ENCODE measurements at regions not wholly inside any gene's neighbourhood (a gene's known extent, or its start where the extent isn't known, plus 50 kb on each side); places are given as distances from the start of the nearest gene placed in this dataset.

GRCh38 chr1:42096554-42096953 lies 56.7 kb upstream of the GUCA2B start:
- in situ Hi-C loops (cut with HindIII; ENCODE audit: low pct_unique_long_range_greater_than_20kb, low sequenced_read_pairs) = no loop called here
- DNase-seq (ENCODE audit: low read depth, low spot score) = no peak

- in situ Hi-C loops (cut with HindIII; ENCODE audit: low pct_unique_long_range_greater_than_20kb, low sequenced_read_pairs) = no loop called here
- DNase-seq (ENCODE audit: low read depth, low spot score) = no peak
Observed at GRCh38 chr1:42089246-42089645, 64.0 kb upstream of the GUCA2B start.

DNA sequence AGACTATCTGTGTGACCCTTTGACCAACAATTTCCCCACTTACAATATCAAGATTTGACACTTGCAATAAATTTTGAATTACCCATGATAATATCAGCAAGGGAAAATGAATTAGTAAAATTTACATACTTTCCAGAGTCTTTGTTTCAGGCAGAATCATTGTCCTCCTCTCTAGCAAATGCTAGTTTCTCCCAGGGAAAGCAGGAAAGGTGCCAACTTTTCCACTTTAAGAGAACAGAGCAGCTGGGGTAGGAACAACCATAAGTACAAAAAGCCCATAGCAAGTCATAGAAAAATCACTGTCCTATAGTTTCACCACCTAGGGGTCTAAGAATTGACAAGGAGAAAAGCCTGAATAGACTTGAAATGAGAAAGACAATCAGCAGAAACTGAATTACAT lies 67.1 kb upstream of the GUCA2B start:
- in situ Hi-C loops (cut with HindIII; ENCODE audit: low pct_unique_long_range_greater_than_20kb, low sequenced_read_pairs) = no loop called here

DNA sequence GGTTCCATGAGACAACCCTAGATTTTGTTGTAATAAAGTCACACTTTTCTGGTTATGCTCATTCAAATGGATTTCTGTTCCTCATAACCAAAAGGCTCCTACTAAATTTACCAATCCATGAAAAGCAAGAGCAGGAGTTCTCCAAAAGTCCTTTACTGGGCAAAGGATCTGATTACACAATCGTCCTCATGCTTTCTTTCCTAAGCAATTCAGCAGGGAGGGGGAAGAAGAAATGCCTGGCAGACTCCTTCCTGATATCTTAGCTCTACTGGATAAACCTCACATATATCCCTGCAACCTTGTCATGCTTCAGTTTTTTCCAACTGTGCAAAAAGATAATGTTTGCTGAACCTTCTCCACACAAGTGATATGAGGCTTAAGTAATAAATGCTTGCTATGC lies 67.6 kb upstream of the GUCA2B start:
- in situ Hi-C loops (cut with HindIII; ENCODE audit: low pct_unique_long_range_greater_than_20kb, low sequenced_read_pairs) = no loop called here
- no peak for DNase-seq (ENCODE audit: low read depth, low spot score)

More for the DNA sequence above, 67.1 kb upstream of the GUCA2B start:
- DNase-seq (ENCODE audit: low read depth, low spot score) = no peak

DNA sequence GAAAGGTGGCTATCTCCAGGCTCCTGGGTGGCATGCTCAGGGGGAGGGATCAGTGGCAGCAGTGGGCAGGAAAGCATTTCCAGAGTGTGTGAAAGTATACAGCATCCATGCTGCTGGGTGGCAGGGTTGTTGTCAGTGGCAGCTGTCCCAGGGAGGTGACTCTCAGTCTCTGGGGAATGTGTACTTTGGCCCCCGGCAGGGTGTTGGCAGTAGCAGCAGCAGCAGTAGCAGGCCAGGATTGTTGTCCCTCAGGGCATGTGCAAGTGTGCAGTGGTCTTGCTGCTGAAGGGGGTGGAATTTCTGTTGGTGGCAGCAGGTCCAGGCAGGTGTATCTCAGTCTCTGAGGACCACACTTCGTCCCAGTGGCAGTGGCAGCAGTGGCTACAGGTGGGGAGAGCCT lies 71.7 kb upstream of the GUCA2B start:
- no peak for DNase-seq (ENCODE audit: low read depth, low spot score)
- in situ Hi-C loops (cut with HindIII; ENCODE audit: low pct_unique_long_range_greater_than_20kb, low sequenced_read_pairs) = no loop called here

DNA sequence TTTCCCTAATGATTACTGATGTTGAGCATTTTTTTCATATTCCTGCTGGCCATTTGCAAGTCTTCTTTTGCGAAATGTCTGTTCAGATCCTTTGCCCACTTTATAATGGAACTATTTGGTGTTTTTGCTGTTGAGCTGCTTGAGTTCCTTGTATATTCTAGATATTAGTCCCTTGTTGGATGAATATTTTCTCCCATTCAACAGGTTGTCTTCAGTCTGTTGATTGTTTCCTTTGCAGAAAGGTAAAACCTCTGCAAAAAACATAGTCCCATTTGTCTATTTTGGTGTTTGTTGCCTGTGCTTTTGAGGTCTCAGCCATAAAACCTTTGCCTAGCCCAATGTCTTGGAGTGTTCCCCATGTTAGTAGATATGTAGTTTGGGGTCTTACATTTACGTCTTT lies 78.0 kb upstream of the GUCA2B start:
- in situ Hi-C loops (cut with HindIII; ENCODE audit: low pct_unique_long_range_greater_than_20kb, low sequenced_read_pairs) = no loop called here
- no peak for DNase-seq (ENCODE audit: low read depth, low spot score)

DNA sequence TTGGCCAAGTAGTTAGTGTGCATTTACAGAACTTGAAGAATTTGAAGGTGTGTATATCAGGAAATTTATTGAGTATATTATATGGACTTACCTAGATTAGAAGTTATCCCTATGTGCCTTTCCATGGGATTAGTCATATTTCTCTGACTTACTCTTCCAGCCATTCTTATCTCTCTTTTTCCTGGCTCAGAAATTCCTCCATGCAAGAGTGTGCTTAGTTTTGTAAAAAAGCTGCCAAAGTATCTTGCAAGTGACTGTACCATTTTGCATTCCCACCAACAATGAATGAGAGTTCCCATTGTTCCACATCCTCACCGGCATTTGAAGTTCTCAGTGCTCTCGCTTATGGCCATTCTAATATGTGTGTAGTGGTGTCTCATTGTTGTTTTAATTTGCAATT lies 82.2 kb upstream of the GUCA2B start:
- in situ Hi-C loops (cut with HindIII; ENCODE audit: low pct_unique_long_range_greater_than_20kb, low sequenced_read_pairs) = no loop called here
- DNase-seq (ENCODE audit: low read depth, low spot score) = no peak

GRCh38 chr1:42057800-42058199 lies 95.4 kb upstream of the GUCA2B start:
- in situ Hi-C loops (cut with HindIII; ENCODE audit: low pct_unique_long_range_greater_than_20kb, low sequenced_read_pairs) = no loop called here
- DNase-seq (ENCODE audit: low read depth, low spot score) = no peak

- DNase-seq (ENCODE audit: low read depth, low spot score) = no peak
- in situ Hi-C loops (cut with HindIII; ENCODE audit: low pct_unique_long_range_greater_than_20kb, low sequenced_read_pairs) = no loop called here
Observed at GRCh38 chr1:42056460-42056859, 96.8 kb upstream of the GUCA2B start.

- in situ Hi-C loops (cut with HindIII; ENCODE audit: low pct_unique_long_range_greater_than_20kb, low sequenced_read_pairs) = no loop called here
- no peak for DNase-seq (ENCODE audit: low read depth, low spot score)
Observed at GRCh38 chr1:42055061-42055460, 98.1 kb upstream of the GUCA2B start.

DNA sequence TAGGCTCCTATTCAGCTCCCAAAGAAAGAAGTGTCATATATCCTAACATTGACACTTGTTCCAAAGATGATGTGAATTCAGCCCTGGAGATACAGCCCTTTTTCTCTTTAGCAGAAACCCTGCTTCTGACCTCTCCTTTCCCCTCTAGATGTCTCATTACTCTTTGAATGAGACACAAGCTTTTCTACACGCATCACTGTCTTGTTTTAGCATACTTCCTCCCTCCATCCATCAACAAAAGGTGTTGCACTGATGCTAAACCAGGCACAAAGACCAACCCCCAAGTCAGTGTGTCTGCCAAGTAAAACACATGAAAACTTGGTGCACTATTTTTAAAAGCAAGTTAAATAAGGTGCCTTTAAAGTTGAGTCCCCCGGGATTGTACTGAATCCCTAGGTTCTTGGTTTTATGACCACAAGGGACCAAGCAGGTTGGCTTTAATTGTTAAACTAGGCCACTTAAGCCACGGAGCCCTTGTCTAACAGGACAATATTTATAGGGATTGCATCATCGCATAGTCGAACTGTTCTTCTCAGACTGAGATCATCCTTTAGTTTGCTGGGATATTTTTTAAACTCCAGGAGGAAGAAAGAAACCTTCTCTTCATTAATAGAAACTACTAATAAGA lies 101.0 kb upstream of the GUCA2B start:
- DNase-seq (ENCODE audit: low read depth, low spot score) = no peak
- in situ Hi-C loops (cut with HindIII; ENCODE audit: low pct_unique_long_range_greater_than_20kb, low sequenced_read_pairs) = no loop called here

- in situ Hi-C loops (cut with HindIII; ENCODE audit: low pct_unique_long_range_greater_than_20kb, low sequenced_read_pairs) = no loop called here
Observed at GRCh38 chr1:42047508-42047880, 105.7 kb upstream of the GUCA2B start.

GRCh38 chr1:42046761-42047507 lies 106.3 kb upstream of the GUCA2B start:
- in situ Hi-C loops (cut with HindIII; ENCODE audit: low pct_unique_long_range_greater_than_20kb, low sequenced_read_pairs) = no loop called here

More at GRCh38 chr1:42047508-42047880, 105.7 kb upstream of the GUCA2B start:
- DNase-seq (ENCODE audit: low read depth, low spot score) = no peak

DNA sequence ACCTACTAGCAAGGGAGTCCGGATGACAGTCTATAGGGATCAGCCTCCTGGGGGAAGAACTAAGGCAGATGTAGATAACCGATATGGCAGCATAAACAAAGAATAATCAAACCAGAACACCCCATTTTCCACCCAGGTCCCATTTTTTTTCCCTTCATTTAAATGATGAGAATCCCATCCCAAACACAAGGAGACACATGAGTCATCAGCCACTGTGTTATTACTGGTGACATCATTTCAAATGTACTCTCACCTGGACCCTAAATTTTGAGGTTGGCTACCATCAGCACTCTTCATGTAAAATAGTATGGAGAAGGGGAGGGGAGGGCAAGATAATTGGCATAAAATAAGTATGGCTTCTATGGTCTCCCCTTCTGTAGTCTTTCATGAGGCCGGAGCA lies 108.9 kb upstream of the GUCA2B start:
- no peak for DNase-seq (ENCODE audit: low read depth, low spot score)
- in situ Hi-C loops (cut with HindIII; ENCODE audit: low pct_unique_long_range_greater_than_20kb, low sequenced_read_pairs) = no loop called here

More at GRCh38 chr1:42046761-42047507, 106.3 kb upstream of the GUCA2B start:
- no peak for DNase-seq (ENCODE audit: low read depth, low spot score)

GRCh38 chr1:42043811-42044210 lies 109.4 kb upstream of the GUCA2B start:
- in situ Hi-C loops (cut with HindIII; ENCODE audit: low pct_unique_long_range_greater_than_20kb, low sequenced_read_pairs) = no loop called here
- DNase-seq (ENCODE audit: low read depth, low spot score) = peak; percentile 35

DNA sequence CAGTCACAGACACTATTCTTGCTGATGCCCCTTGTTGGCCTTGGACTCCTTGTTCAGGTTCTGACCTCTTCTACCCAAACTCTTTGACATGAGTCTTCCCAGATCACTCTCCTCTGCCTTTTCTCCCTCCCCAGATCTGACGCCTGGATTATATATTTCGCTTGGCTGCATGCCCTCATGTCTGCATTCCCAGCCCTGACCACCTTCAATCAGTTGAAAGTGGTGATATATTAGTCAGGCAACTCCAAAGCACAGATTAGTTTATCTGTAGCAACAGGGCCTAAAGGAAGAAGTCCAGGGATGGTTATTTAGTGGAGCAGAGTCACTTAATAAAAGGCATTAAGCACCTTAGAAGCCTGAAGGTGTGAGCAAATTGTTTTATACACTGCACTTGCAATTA lies 110.0 kb upstream of the GUCA2B start:
- DNase-seq (ENCODE audit: low read depth, low spot score) = no peak
- in situ Hi-C loops (cut with HindIII; ENCODE audit: low pct_unique_long_range_greater_than_20kb, low sequenced_read_pairs) = no loop called here

DNA sequence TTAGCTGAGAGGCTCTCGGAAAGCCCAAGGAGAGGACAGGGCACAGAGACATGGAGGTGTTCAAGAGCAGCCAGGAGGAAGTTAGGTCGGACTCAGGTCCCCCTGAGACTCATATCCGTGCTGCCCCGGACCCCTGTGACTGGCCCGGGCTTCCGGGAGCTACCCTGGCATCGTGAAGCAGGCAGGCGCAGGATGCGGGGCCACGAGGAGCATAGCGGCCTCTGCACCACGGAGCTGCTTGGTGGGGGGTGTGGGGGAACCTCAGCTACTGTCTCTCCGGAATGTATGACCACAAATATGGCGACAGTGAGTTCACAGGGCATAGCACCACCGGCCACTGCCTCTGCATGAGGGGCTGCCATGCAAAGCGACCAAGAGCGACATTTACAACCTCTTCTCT lies 112.2 kb upstream of the GUCA2B start:
- in situ Hi-C loops (cut with HindIII; ENCODE audit: low pct_unique_long_range_greater_than_20kb, low sequenced_read_pairs) = no loop called here
- no peak for DNase-seq (ENCODE audit: low read depth, low spot score)

DNA sequence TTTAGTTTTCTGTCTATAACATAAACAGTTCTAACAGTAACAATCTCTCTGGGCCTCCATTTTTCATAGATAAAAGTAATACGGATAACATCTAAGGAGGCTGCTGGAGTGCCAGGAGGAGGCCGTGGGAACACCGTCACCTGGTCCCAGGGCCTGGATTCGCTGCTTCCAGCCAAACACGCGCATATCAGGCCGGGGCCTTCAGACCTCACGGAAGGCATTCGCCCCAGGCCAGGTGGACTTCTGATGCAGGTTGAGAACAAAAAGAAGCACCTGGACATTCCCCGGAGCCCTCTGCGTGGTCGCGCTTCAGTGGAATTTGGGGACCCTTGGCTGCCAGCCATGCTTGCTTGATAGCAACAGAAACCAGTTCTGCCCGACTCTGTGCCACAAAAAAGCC lies 113.1 kb upstream of the GUCA2B start:
- in situ Hi-C loops (cut with HindIII; ENCODE audit: low pct_unique_long_range_greater_than_20kb, low sequenced_read_pairs) = no loop called here
- no peak for DNase-seq (ENCODE audit: low read depth, low spot score)

GRCh38 chr1:42038261-42038660 lies 114.9 kb upstream of the GUCA2B start:
- no peak for DNase-seq (ENCODE audit: low read depth, low spot score)
- in situ Hi-C loops (cut with HindIII; ENCODE audit: low pct_unique_long_range_greater_than_20kb, low sequenced_read_pairs) = no loop called here

Data from SK-MEL-5 (cell line).